HG03558 (cell line): ENCODE measurements at regions not wholly inside any gene's neighbourhood (a gene's known extent, or its start where the extent isn't known, plus 50 kb on each side); places are given as distances from the start of the nearest gene placed in this dataset.

Experiments used
- ATAC-seq: cut with Tn5 transposase; IDR thresholded peaks from one replicate; pipeline ENCODE4 v1.9.1; 2021; ENCODE audit warnings: moderate number of reproducible peaks; ENCODE audit not compliant: unreplicated experiment; ENCODE audit errors: extremely low read depth

DNA sequence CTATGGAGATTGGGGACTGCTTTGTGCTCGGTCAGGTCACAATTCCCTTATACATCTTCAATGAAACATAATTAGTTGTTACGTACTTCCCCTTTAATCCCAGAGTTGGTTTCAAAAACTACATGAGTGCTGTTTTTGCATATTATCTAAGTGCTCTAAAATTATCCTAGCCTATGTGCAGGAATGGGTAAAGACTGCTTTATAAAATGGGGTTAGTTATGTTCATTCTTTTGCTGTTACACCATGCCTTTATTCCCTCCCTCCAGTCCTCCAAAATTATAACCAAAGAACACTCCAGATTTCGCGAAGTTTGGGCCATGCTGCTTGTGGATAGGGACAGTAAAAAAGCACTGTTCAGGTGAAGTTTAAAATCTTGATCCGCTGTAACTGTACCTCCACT lies 173.9 kb upstream of the SNX7 start:
- ATAC-seq: no peak

DNA sequence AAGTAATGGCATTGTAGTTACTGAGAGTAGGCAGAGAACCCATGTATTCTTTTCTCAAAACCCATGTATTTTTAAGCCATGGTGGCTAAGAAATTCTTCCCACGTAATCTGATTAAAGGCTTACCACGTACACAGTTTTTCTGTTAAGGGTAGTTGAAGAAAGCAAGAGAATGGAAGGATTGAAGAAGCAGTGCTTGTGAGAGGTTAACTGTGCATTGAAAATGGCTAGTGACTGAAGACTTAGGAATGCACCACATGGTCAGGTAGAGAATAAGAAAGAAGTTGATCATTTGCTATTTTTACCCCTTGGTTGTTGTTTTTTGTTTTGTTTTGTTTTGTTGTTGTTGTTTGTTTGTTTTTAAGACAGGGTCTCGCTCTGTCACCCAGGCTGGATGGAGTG lies 178.9 kb upstream of the SNX7 start:
- ATAC-seq: no peak

DNA sequence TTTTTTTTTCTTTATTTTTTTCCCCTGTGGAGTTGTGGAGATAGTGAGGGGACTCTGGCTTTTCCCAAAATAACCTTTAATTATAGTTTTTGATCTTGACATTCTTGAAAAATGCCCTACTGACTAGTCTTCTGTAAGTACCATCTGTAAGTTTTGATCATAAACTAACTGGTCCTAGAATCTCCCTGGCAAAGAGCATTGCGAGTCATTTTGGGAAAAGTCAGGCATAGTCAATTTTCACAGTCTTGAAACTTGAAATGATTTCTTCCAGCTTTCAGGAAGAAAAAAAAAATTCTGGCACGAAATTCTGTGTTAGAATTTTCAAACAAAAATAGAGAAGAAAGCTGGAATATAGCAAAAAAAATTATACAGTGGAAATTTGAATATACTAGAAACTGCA lies 181.2 kb upstream of the SNX7 start:
- no peak for ATAC-seq

DNA sequence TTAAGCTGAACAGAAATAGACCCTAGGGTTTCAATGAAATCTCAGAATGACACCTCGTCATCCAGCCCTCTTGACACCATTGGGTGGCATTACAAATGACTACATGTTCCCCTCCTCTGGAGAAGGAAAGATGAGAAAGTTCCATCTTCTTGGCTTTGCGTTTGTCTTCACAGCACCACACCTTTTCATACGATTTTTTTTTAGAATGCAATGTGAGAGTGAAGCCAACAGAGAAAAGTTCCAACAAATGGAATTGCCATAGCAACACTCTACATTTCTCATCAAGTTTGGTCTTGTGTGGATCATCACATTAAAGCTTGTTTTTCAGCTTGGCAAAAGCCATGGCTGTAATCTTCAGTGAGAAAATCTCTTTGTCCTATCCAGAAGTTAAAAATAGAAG lies 183.4 kb upstream of the SNX7 start:
- no peak for ATAC-seq

DNA sequence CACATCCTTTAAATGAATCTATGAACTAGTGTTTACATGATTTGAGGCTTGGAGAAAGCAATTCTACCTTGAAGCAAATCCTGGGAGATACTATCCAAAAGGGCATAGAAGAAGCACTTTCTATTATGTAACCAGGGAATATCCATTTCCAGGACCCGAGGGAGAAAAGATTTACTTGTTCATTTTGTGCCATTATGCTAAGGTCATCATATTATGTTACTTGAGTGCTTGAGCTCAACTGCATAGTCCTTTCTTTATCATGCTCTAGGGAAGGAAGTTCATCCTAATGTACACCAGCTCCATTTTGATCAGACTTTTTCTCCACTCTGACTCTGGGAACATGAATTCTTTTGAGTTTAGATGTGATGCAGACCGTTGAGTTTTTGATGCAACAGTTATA lies 188.6 kb upstream of the SNX7 start:
- no peak for ATAC-seq

GRCh38 chr1:98471633-98472032 lies 189.9 kb upstream of the SNX7 start:
- ATAC-seq: no peak

- ATAC-seq: no peak
Observed at GRCh38 chr1:98468111-98468717, 193.3 kb upstream of the SNX7 start.

- ATAC-seq: no peak
Observed at GRCh38 chr1:98467586-98467985, 193.9 kb upstream of the SNX7 start.

- no peak for ATAC-seq
Observed at GRCh38 chr1:98467122-98467521, 194.4 kb upstream of the SNX7 start.

DNA sequence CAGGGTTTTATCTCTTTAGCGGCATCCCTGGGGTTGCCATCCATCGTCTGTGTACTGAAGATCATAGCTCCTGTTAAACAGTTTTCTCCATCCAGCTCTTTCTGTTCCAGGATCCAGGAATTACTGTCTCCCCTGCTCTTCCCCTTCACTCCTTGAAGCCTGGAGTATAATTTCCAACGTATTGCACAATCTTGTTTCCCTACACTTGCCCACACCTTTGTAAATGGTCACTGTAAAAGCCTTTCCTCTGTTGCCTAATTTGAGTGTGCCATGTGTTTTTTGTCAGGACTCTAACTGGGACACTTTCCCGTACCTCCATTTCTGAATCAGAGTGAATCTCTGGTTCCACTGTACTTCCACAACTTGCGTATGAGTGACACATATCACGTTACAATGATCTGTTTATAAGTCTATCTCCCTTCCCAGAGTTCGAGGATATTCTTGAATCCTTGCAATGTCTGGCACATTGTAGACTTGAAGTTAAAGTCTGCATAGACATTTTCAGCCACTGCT lies 199.6 kb upstream of the SNX7 start:
- no peak for ATAC-seq

- ATAC-seq: no peak
Observed at GRCh38 chr1:98460136-98460535, 201.4 kb upstream of the SNX7 start.

- no peak for ATAC-seq
Observed at GRCh38 chr1:98459486-98459870, 202.0 kb upstream of the SNX7 start.

- no peak for ATAC-seq
Observed at GRCh38 chr1:98458511-98459485, 202.7 kb upstream of the SNX7 start.

GRCh38 chr1:98457248-98457647 lies 204.3 kb upstream of the SNX7 start:
- no peak for ATAC-seq

- ATAC-seq: no peak
Observed at GRCh38 chr1:98454666-98455065, 206.9 kb upstream of the SNX7 start.

- ATAC-seq: no peak
Observed at GRCh38 chr1:98453066-98453465, 208.5 kb upstream of the SNX7 start.

DNA sequence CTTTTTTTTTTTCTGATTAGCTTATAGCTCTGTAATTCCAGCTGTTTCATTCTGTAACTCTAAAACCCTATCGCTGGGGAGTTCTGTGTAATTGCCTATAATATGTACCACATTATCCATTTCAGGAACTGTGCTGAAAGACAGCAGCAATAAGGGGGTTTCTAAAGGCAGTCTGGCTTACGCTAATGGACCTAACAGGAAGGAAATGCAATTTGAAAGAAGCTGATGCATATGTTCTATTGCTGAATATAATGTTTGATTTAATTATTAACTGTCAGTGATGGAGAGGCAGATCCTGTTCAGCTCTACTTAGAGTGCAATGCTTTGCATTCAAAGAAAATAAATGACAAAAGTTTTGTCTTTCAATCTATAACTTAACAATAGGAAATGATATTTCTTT lies 209.4 kb upstream of the SNX7 start:
- no peak for ATAC-seq

GRCh38 chr1:98441281-98441680 lies 220.2 kb upstream of the SNX7 start:
- ATAC-seq: no peak

GRCh38 chr1:98439471-98439870 lies 222.1 kb upstream of the SNX7 start:
- no peak for ATAC-seq

- ATAC-seq: no peak
Observed at GRCh38 chr1:98437540-98437939, 224.0 kb upstream of the SNX7 start.

DNA sequence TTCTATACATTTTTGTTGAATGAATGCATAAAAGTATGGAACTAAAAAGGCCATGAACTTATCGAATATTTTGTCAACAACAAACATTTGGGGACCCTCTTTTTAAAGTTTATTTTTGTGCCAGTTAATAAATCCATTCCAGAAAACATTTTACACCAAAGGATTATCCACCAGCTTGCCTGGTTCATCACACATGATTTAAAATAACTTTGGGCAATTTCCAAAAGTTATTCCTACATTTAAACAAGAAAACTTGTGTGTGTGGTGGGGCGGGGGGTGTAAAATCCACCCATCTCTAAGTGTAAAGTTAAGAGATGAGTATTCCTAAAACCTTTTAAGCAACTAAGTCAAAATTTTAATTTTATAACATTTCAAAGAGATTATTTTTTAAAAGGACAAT lies 224.5 kb upstream of the SNX7 start:
- no peak for ATAC-seq
